ENCODE measurements at regions not wholly inside any gene's neighbourhood (a gene's known extent, or its start where the extent isn't known, plus 50 kb on each side); places are given as distances from the start of the nearest gene placed in this dataset.

DNA sequence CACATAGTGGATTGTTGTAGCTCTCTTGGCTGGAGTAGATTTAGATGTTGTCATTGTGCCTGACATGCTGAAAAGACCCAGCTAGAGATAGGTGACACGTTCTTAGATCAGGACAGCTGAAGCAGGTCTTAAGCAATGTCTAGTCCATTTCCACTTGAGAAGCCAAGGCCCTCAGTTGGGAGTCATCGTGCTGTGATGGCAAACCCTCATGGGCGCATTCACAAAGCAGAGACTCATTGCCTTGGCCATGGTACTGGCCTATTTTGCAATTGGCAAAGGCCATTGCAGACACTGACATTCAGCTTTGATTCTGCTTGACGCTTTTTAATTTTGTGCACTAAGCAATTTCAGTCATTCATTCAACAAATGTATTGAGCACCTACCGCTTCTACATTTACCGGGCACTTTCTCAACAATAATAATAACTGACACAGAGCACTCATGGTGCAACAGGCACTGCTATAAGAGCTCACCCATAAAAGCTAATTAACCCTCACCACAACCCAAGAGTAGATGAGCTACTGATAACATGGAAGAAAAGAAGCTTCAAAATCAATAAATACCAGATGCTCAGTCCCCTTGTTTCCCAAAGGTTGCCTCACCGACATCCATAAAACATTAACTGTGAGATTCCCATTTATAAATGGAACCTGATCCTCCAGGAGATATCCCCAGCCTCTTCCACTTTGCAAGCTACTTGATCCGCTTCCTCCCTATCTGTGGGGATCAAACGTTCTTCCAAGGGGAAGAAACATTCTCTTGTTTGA is 200.1 kb downstream of the TLE3 start:
- TF ChIP-seq, protein P1, sequence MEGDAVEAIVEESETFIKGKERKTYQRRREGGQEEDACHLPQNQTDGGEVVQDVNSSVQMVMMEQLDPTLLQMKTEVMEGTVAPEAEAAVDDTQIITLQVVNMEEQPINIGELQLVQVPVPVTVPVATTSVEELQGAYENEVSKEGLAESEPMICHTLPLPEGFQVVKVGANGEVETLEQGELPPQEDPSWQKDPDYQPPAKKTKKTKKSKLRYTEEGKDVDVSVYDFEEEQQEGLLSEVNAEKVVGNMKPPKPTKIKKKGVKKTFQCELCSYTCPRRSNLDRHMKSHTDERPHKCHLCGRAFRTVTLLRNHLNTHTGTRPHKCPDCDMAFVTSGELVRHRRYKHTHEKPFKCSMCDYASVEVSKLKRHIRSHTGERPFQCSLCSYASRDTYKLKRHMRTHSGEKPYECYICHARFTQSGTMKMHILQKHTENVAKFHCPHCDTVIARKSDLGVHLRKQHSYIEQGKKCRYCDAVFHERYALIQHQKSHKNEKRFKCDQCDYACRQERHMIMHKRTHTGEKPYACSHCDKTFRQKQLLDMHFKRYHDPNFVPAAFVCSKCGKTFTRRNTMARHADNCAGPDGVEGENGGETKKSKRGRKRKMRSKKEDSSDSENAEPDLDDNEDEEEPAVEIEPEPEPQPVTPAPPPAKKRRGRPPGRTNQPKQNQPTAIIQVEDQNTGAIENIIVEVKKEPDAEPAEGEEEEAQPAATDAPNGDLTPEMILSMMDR (IDR thresholded peaks at IDR 0.05) = no peak
- TF ChIP-seq ZFP36 (IDR thresholded peaks at IDR 0.05; ENCODE audit: borderline replicate concordance, partially characterized antibody) = no peak
